ENCODE measurements at regions not wholly inside any gene's neighbourhood (a gene's known extent, or its start where the extent isn't known, plus 50 kb on each side); places are given as distances from the start of the nearest gene placed in this dataset.

GRCh38 chr11:57871231-57871630, 109.6 kb downstream of the CTNND1 start:
- Histone ChIP-seq H3K4me3 (ENCODE audit: low read depth in 2 of 2, low read length in 2 of 2) (no peak overlapping the region), H3K27me3 (ENCODE audit: control insufficient read depth, insufficient read depth, low read length) (peaks cover 3% of the 10 kb centered on the region; the same call in 1 of the 2 replicates), H3K27ac (ENCODE audit: low read length) (no peak overlapping the region), H3K36me3 (ENCODE audit: control insufficient read depth, insufficient read depth, low read length) (no peaks in the 10 kb centered on the region), H3K9me3 (ENCODE audit: control insufficient read depth, insufficient read depth, low read depth, low read length) (no peaks in the 10 kb centered on the region), H3K4me1 (ENCODE audit: control insufficient read depth, insufficient read depth, low read length) (no peaks in the 10 kb centered on the region)
- TF ChIP-seq TCF7L2 (IDR thresholded peaks at IDR 0.05; ENCODE audit: low read depth, low read length) (no peak), SIN3A (IDR thresholded peaks at IDR 0.05; ENCODE audit: borderline replicate concordance, insufficient read depth, low read depth, low read length) (no peak)
- TF ChIP-seq, protein P1, sequence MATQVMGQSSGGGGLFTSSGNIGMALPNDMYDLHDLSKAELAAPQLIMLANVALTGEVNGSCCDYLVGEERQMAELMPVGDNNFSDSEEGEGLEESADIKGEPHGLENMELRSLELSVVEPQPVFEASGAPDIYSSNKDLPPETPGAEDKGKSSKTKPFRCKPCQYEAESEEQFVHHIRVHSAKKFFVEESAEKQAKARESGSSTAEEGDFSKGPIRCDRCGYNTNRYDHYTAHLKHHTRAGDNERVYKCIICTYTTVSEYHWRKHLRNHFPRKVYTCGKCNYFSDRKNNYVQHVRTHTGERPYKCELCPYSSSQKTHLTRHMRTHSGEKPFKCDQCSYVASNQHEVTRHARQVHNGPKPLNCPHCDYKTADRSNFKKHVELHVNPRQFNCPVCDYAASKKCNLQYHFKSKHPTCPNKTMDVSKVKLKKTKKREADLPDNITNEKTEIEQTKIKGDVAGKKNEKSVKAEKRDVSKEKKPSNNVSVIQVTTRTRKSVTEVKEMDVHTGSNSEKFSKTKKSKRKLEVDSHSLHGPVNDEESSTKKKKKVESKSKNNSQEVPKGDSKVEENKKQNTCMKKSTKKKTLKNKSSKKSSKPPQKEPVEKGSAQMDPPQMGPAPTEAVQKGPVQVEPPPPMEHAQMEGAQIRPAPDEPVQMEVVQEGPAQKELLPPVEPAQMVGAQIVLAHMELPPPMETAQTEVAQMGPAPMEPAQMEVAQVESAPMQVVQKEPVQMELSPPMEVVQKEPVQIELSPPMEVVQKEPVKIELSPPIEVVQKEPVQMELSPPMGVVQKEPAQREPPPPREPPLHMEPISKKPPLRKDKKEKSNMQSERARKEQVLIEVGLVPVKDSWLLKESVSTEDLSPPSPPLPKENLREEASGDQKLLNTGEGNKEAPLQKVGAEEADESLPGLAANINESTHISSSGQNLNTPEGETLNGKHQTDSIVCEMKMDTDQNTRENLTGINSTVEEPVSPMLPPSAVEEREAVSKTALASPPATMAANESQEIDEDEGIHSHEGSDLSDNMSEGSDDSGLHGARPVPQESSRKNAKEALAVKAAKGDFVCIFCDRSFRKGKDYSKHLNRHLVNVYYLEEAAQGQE (IDR thresholded peaks at IDR 0.05; ENCODE audit: insufficient read depth in 1 of 2, low read depth in 2 of 2, low read length in 1 of 2): no peak
- intact Hi-C loops (cut with micrococcal nuclease; ENCODE audit: unreplicated experiment) (no loop called here), in situ Hi-C loops (cut with HindIII; ENCODE audit: low pct_unique_long_range_greater_than_20kb, low sequenced_read_pairs) (no loop called here)
- POLR2A ChIA-PET: no interaction called here
- DNase-seq (ENCODE audit: low read depth, low spot score) (no peak), ATAC-seq (no peak)
- CTCF ChIA-PET: no interaction called here
- BruUV-seq (replicated peaks): no TSS peak

GRCh38 chr11:57873196-57873911, 111.8 kb downstream of the CTNND1 start:
- DNase-seq (ENCODE audit: low read depth, low spot score) (no peak), ATAC-seq (no peak)
- H3K36me3 ChIP-seq (ENCODE audit: control insufficient read depth, insufficient read depth, low read length): no peaks in the 10 kb centered on the region
- H3K27ac ChIP-seq (ENCODE audit: low read length): no peak overlapping the region
- H3K9me3 ChIP-seq (ENCODE audit: control insufficient read depth, insufficient read depth, low read depth, low read length): no peaks in the 10 kb centered on the region
- intact Hi-C loops (cut with micrococcal nuclease; ENCODE audit: unreplicated experiment): no loop called here
- POLR2A ChIA-PET: no interaction called here
- peaks cover 3% of the 10 kb centered on the region; the same call in 1 of the 2 replicates for H3K27me3 ChIP-seq (ENCODE audit: control insufficient read depth, insufficient read depth, low read length)
- BruUV-seq (replicated peaks): no TSS peak
- TF ChIP-seq, protein P1 (IDR thresholded peaks at IDR 0.05; ENCODE audit: insufficient read depth in 1 of 2, low read depth in 2 of 2, low read length in 1 of 2): no peak
- TF ChIP-seq POLR2AphosphoS5 (IDR thresholded peaks at IDR 0.05; ENCODE audit: low read depth, low read length): no peak
- TF ChIP-seq, protein P2, sequence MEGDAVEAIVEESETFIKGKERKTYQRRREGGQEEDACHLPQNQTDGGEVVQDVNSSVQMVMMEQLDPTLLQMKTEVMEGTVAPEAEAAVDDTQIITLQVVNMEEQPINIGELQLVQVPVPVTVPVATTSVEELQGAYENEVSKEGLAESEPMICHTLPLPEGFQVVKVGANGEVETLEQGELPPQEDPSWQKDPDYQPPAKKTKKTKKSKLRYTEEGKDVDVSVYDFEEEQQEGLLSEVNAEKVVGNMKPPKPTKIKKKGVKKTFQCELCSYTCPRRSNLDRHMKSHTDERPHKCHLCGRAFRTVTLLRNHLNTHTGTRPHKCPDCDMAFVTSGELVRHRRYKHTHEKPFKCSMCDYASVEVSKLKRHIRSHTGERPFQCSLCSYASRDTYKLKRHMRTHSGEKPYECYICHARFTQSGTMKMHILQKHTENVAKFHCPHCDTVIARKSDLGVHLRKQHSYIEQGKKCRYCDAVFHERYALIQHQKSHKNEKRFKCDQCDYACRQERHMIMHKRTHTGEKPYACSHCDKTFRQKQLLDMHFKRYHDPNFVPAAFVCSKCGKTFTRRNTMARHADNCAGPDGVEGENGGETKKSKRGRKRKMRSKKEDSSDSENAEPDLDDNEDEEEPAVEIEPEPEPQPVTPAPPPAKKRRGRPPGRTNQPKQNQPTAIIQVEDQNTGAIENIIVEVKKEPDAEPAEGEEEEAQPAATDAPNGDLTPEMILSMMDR (IDR thresholded peaks at IDR 0.05): no peak
- no peak for TF ChIP-seq SIN3A (IDR thresholded peaks at IDR 0.05; ENCODE audit: borderline replicate concordance, insufficient read depth, low read depth, low read length)
- no peak for TF ChIP-seq TCF7L2 (IDR thresholded peaks at IDR 0.05; ENCODE audit: low read depth, low read length)
- H3K4me1 ChIP-seq (ENCODE audit: control insufficient read depth, insufficient read depth, low read length): no peaks in the 10 kb centered on the region
- in situ Hi-C loops (cut with HindIII; ENCODE audit: low pct_unique_long_range_greater_than_20kb, low sequenced_read_pairs): no loop called here
- H3K4me3 ChIP-seq (ENCODE audit: low read depth in 2 of 2, low read length in 2 of 2): no peak overlapping the region
- CTCF ChIA-PET: no interaction called here

Data from Panc1 (cell line).